GM21447 (cell line): ENCODE measurements at regions not wholly inside any gene's neighbourhood (a gene's known extent, or its start where the extent isn't known, plus 50 kb on each side); places are given as distances from the start of the nearest gene placed in this dataset.

Experiments
- ATAC-seq: cut with Tn5 transposase; IDR thresholded peaks from one replicate; pipeline ENCODE4 v1.9.1; 2021; ENCODE audit not compliant: unreplicated experiment

- ATAC-seq, result no peak
These were observed 267.9 kb downstream of the DLL1 start for GRCh38 chr6:170022827-170023619.

GRCh38 chr6:170022291-170022722 is 268.6 kb downstream of the DLL1 start:
- no peak for ATAC-seq

- ATAC-seq, result no peak
These were observed 269.3 kb downstream of the DLL1 start for GRCh38 chr6:170021579-170021978.

GRCh38 chr6:170019818-170020583 is 268.6 kb downstream of the ERMARD start:
- no peak for ATAC-seq

- no peak for ATAC-seq
These were observed 267.8 kb downstream of the ERMARD start for GRCh38 chr6:170018936-170019817.

GRCh38 chr6:170018422-170018935 is 267.1 kb downstream of the ERMARD start:
- no peak for ATAC-seq

- no peak for ATAC-seq
These were observed 266.3 kb downstream of the ERMARD start for GRCh38 chr6:170017603-170018320.

GRCh38 chr6:170013815-170014214 is 262.4 kb downstream of the ERMARD start:
- no peak for ATAC-seq

GRCh38 chr6:170012037-170012330 is 260.6 kb downstream of the ERMARD start:
- ATAC-seq, result no peak

GRCh38 chr6:170011204-170012036 is 260.0 kb downstream of the ERMARD start:
- ATAC-seq, result no peak

- ATAC-seq, result no peak
These were observed 259.3 kb downstream of the ERMARD start for GRCh38 chr6:170010665-170011203.

- ATAC-seq, result no peak
These were observed 256.9 kb downstream of the ERMARD start for GRCh38 chr6:170008294-170008785.

- no peak for ATAC-seq
These were observed 256.3 kb downstream of the ERMARD start for GRCh38 chr6:170007468-170008293.

- no peak for ATAC-seq
These were observed 255.6 kb downstream of the ERMARD start for GRCh38 chr6:170006900-170007467.

GRCh38 chr6:170006071-170006899 is 254.9 kb downstream of the ERMARD start:
- no peak for ATAC-seq

- no peak for ATAC-seq
These were observed 254.2 kb downstream of the ERMARD start for GRCh38 chr6:170005665-170006064.

GRCh38 chr6:170004585-170005210 is 253.3 kb downstream of the ERMARD start:
- ATAC-seq, result no peak
